HepG2 (cell line): ENCODE measurements at regions not wholly inside any gene's neighbourhood (a gene's known extent, or its start where the extent isn't known, plus 50 kb on each side); places are given as distances from the start of the nearest gene placed in this dataset.

Experiments used
- ATAC-seq: fragments of 200-7000 bp; cut with Tn5 transposase; 3 replicates; pipeline ENCODE4 v1.9.1; 2020; ENCODE audit warnings: mild to moderate bottlenecking, moderate library complexity
- BruUV-seq: library from RNA; stranded (reverse); fragments of 400-500 nt; replicated peaks from 2 replicates; lab custom pipeline; 2021; lab: Mats Ljungman, UMichigan
- CTCF ChIA-PET: fragments of 300-600 bp; formaldehyde crosslinking; extraction: SDS; loops from one replicate; lab custom pipeline; 2021; ENCODE audit warnings: low total read pairs, inconsistent platforms, low intra/inter-chr PET ratio; lab: Yijun Ruan, JAX
- POLR2A ChIA-PET: fragments of 350-600 bp; sonication (Branson Sonifier 250); formaldehyde crosslinking; loops from one replicate; lab custom pipeline; 2020; ENCODE audit warnings: antibody characterized with exemption, inconsistent platforms; lab: Yijun Ruan, JAX
- DNase-seq: peaks from one replicate; pipeline ENCODE4 v3.0.0-alpha.2; 2015; ENCODE audit warnings: low spot score
- FAIRE-seq: peaks from 3 replicates; lab custom pipeline; 2011; peaks lifted over from hg19 to GRCh38; lab: Jason Lieb, UNC
- H2AFZ ChIP-seq: one replicate; pipeline ENCODE4 v1.6.1; 2011; ENCODE audit warnings: low read length, inconsistent platforms
- H3K27ac ChIP-seq: fragments of 300-600 bp; 3 replicates; pipeline ENCODE4 v1.8.0; 2011; ENCODE audit warnings: mixed run types, mild to moderate bottlenecking, mixed read lengths, low read length, inconsistent platforms; ENCODE audit not compliant: insufficient read depth; ENCODE audit errors: extremely low read length
- H3K27me3 ChIP-seq, 2 experiments: fragments of 200-600 bp in 1 of 2; 2 replicates in 1 of 2; 3 replicates in 1 of 2; pipeline versions ENCODE4 v1.6.0 to v1.8.0; 2011; ENCODE audit warnings: low read length in 2 of 2, mild to moderate bottlenecking in 2 of 2, moderate library complexity in 2 of 2, inconsistent platforms in 1 of 2; ENCODE audit not compliant: insufficient read depth in 2 of 2, control insufficient read depth in 1 of 2
- H3K36me3 ChIP-seq, 2 experiments: fragments of 200-600 bp in 1 of 2; replicated peaks in 1 of 2; 2 replicates in 1 of 2; 3 replicates in 1 of 2; pipeline versions ENCODE4 v1.5.1 to v1.8.0; 2011; ENCODE audit warnings: low read length in 2 of 2, inconsistent platforms in 1 of 2; ENCODE audit not compliant: insufficient read depth in 2 of 2, control insufficient read depth in 1 of 2
- H3K4me1 ChIP-seq: 2 replicates; pipeline ENCODE4 v1.5.1; 2012; ENCODE audit warnings: low read length, inconsistent platforms; ENCODE audit not compliant: insufficient read depth
- H3K4me2 ChIP-seq: 2 replicates; pipeline ENCODE4 v1.6.0; 2011; ENCODE audit warnings: low read depth, low read length, inconsistent platforms
- H3K4me3 ChIP-seq, 3 experiments: fragments of 200-600 bp in 1 of 3; sonication (generic), shearing (Covaris generic) in 1 of 3; replicated peaks in 1 of 3; 2 replicates each; pipeline ENCODE4 v1.5.1; 2011 to 2016; ENCODE audit warnings: low read length in 3 of 3, inconsistent platforms in 2 of 3, low read depth in 2 of 3, mild to moderate bottlenecking in 2 of 3, control low read depth in 1 of 3, mixed read lengths in 1 of 3; ENCODE audit not compliant: insufficient read depth in 1 of 3
- H3K79me2 ChIP-seq: one replicate; pipeline ENCODE4 v1.6.1; 2011; ENCODE audit warnings: low read length, inconsistent platforms; ENCODE audit not compliant: insufficient read depth
- H3K9ac ChIP-seq: 2 replicates; pipeline ENCODE4 v1.6.0; 2011; ENCODE audit warnings: mild to moderate bottlenecking, low read depth, low read length, inconsistent platforms; ENCODE audit not compliant: insufficient read depth
- H3K9me3 ChIP-seq: 2 replicates; pipeline ENCODE4 v1.5.1; 2012; ENCODE audit warnings: mild to moderate bottlenecking, low read length
- H4K20me1 ChIP-seq: 2 replicates; pipeline ENCODE4 v1.6.0; 2011; ENCODE audit warnings: inconsistent platforms, mild to moderate bottlenecking, low read length, moderate library complexity; ENCODE audit not compliant: insufficient read depth
- ATF3 ChIP-seq: sonication (generic); formaldehyde crosslinking; IDR thresholded peaks from 2 replicates; pipeline ENCODE4 v1.4.0; 2020; ENCODE audit warnings: missing genetic modification reagents
- CBFB ChIP-seq: sonication (generic); formaldehyde crosslinking; IDR thresholded peaks from 2 replicates; pipeline ENCODE4 v1.4.0; 2020; ENCODE audit warnings: missing genetic modification reagents
- HOXD1 ChIP-seq: sonication (generic); formaldehyde crosslinking; IDR thresholded peaks from 2 replicates; pipeline ENCODE4 v1.5.0; 2020; ENCODE audit warnings: missing genetic modification reagents
- MAFG ChIP-seq: sonication (generic); formaldehyde crosslinking; IDR thresholded peaks from 2 replicates; pipeline ENCODE4 v1.5.1; 2020; ENCODE audit warnings: mild to moderate bottlenecking, missing genetic modification reagents
- MYC ChIP-seq: sonication (generic); formaldehyde crosslinking; IDR thresholded peaks from 2 replicates; pipeline ENCODE4 v1.9.0; 2021; ENCODE audit warnings: missing genetic modification reagents, borderline replicate concordance
- NAIF1 ChIP-seq: sonication (generic); formaldehyde crosslinking; IDR thresholded peaks from 2 replicates; pipeline ENCODE4 v1.5.0; 2020; ENCODE audit warnings: mild to moderate bottlenecking, missing genetic modification reagents, borderline replicate concordance
- PBX2 ChIP-seq: IDR thresholded peaks from 2 replicates; pipeline ENCODE4 v1.6.1; 2016; ENCODE audit warnings: control low read depth
- PCBP1 ChIP-seq: fragments of 200-400 bp; formaldehyde crosslinking; IDR thresholded peaks from 2 replicates; pipeline ENCODE4 v1.6.1; 2017; ENCODE audit warnings: mild to moderate bottlenecking, low read depth, low read length, borderline replicate concordance
- PHF20 ChIP-seq: sonication (generic); formaldehyde crosslinking; IDR thresholded peaks from 2 replicates; pipeline ENCODE4 v1.5.0; 2020; ENCODE audit warnings: mild to moderate bottlenecking, missing genetic modification reagents
- RCOR2 ChIP-seq: IDR thresholded peaks from 2 replicates; pipeline ENCODE4 v1.6.1; 2016; ENCODE audit warnings: missing biosample characterization, missing genetic modification reagents
- SNAI1 ChIP-seq: sonication (generic); formaldehyde crosslinking; IDR thresholded peaks from 2 replicates; pipeline ENCODE4 v1.5.0; 2020; ENCODE audit warnings: mild to moderate bottlenecking, missing genetic modification reagents, borderline replicate concordance
- THRA ChIP-seq: sonication (generic); formaldehyde crosslinking; IDR thresholded peaks from 2 replicates; pipeline ENCODE4 v1.4.0; 2020; ENCODE audit warnings: missing genetic modification reagents, borderline replicate concordance
- ZBTB33 ChIP-seq: sonication (generic); formaldehyde crosslinking; IDR thresholded peaks from 2 replicates; pipeline ENCODE4 v1.4.0; 2020; ENCODE audit warnings: missing genetic modification reagents
- ZNF10 ChIP-seq: sonication (generic); formaldehyde crosslinking; IDR thresholded peaks from 2 replicates; pipeline ENCODE4 v1.4.0; 2020; ENCODE audit warnings: mild to moderate bottlenecking, low read depth, missing genetic modification reagents, borderline replicate concordance
- in situ Hi-C: cut with HindIII; loops from 2 replicates; pipeline ENCODE4 v1.10.0; 2017; ENCODE audit warnings: low pct_unique_long_range_greater_than_20kb; ENCODE audit not compliant: extremely low pct_ligation_motif_present
- intact Hi-C: fragments of 100-400 bp; cut with micrococcal nuclease; formaldehyde crosslinking; loops from one replicate; pipeline ENCODE4 v1.10.0; 2022; ENCODE audit not compliant: unreplicated experiment

GRCh38 chr5:27700526-27700925, 662.1 kb upstream of the CDH9 start:
- no peak overlapping the region for H3K4me2 ChIP-seq
- H3K36me3 ChIP-seq = no peaks in the 10 kb centered on the region
- in situ Hi-C loops (no loop called here), intact Hi-C loops (no loop called here)
- no peaks in the 10 kb centered on the region for H3K9me3 ChIP-seq
- no peaks in the 10 kb centered on the region for H3K79me2 ChIP-seq
- no peak overlapping the region for H2AFZ ChIP-seq
- DNase-seq = no peak
- TF ChIP-seq PHF20 (CRISPR knock-in tag) (no peak), THRA (CRISPR knock-in tag) (no peak), SNAI1 (CRISPR knock-in tag) (no peak), ZNF10 (no peak), ATF3 (CRISPR knock-in tag) (no peak), RCOR2 (CRISPR knock-in tag) (no peak), MAFG (CRISPR knock-in tag) (no peak), HOXD1 (CRISPR knock-in tag) (no peak), NAIF1 (CRISPR knock-in tag) (no peak), MYC (CRISPR knock-in tag) (no peak), CBFB (CRISPR knock-in tag) (no peak), ZBTB33 (CRISPR knock-in tag) (no peak), PCBP1 (no peak), PBX2 (CRISPR knock-in tag) (no peak)
- CTCF ChIA-PET = no interaction called here
- H3K27ac ChIP-seq = no peak overlapping the region
- ATAC-seq = no peak
- H3K9ac ChIP-seq = no peak overlapping the region
- no peaks in the 10 kb centered on the region for H3K27me3 ChIP-seq
- no peak for FAIRE-seq
- POLR2A ChIA-PET = no interaction called here
- no peaks in the 10 kb centered on the region for H4K20me1 ChIP-seq
- no peak overlapping the region for H3K4me3 ChIP-seq
- BruUV-seq = no TSS peak
- H3K4me1 ChIP-seq = no peaks in the 10 kb centered on the region
